Gastroesophageal sphincter (tissue), 4 donors: ENCODE measurements at regions not wholly inside any gene's neighbourhood (a gene's known extent, or its start where the extent isn't known, plus 50 kb on each side); places are given as distances from the start of the nearest gene placed in this dataset.

Source experiments
- ATAC-seq: fragments of 150-250 bp; one replicate; pipeline ENCODE4 v1.9.1; 2016; ENCODE audit warnings: mild to moderate bottlenecking, moderate library complexity
- H3K27ac ChIP-seq, 4 donors: fragments of 200-600 bp; sonication (generic) in 3 of 4; 1 replicate in 3 of 4; 2 replicates in 1 of 4; pipeline ENCODE4 v1.5.1; 2016 to 2019
- H3K27me3 ChIP-seq: fragments of 200-600 bp; sonication (generic); one replicate; pipeline ENCODE4 v1.5.1; 2019
- H3K36me3 ChIP-seq, 2 donors: fragments of 200-600 bp; sonication (generic); one replicate each; pipeline ENCODE4 v1.5.1; 2019; ENCODE audit warnings: control low read depth in 1 of 2
- H3K4me1 ChIP-seq, 3 donors: fragments of 200-600 bp; sonication (generic); 1 replicate in 2 of 3; 2 replicates in 1 of 3; pipeline ENCODE4 v1.5.1; 2016 to 2019; ENCODE audit warnings: control low read depth in 2 of 3
- H3K4me3 ChIP-seq, 2 donors: fragments of 200-600 bp; sonication (generic); one replicate each; pipeline ENCODE4 v1.5.1; 2019; ENCODE audit warnings: mild to moderate bottlenecking in 1 of 2, moderate library complexity in 1 of 2
- H3K9me3 ChIP-seq, 3 donors: fragments of 200-600 bp; sonication (generic); one replicate each; pipeline ENCODE4 v1.5.1; 2017 to 2019; ENCODE audit warnings: control low read depth in 2 of 3
- EP300 ChIP-seq: sonication (generic); formaldehyde crosslinking; IDR thresholded peaks from one replicate; pipeline ENCODE4 v1.6.1; 2017; ENCODE audit warnings: antibody characterized with exemption, mild to moderate bottlenecking
- POLR2A ChIP-seq, 2 donors: fragments of 450-650 bp; IDR thresholded peaks; one replicate each; pipeline ENCODE4 v1.6.1; 2017; ENCODE audit warnings: antibody characterized with exemption in 2 of 2, mild to moderate bottlenecking in 2 of 2, moderate library complexity in 1 of 2
- POLR2AphosphoS5 ChIP-seq: sonication (generic); formaldehyde crosslinking; IDR thresholded peaks from one replicate; pipeline ENCODE4 v1.6.1; 2017; ENCODE audit warnings: antibody characterized with exemption
- WGBS, 2 donors: methylation state at CpG; one replicate each; pipeline ENCODE4 v1.1.5; 2018; ENCODE audit warnings: low coverage in 1 of 2; 5-methylcytosine and 5-hydroxymethylcytosine counted together
- TF ChIP-seq, protein P1 (sequence below), 4 experiments: fragments of 200-600 bp in 2 of 4; fragments of 450-650 bp in 2 of 4; sonication (generic) in 1 of 4; IDR thresholded peaks; one replicate each; pipeline ENCODE4 v1.5.1; 2017 to 2019; ENCODE audit warnings: antibody characterized with exemption in 4 of 4, mild to moderate bottlenecking in 2 of 4, moderate library complexity in 2 of 4

DNA sequence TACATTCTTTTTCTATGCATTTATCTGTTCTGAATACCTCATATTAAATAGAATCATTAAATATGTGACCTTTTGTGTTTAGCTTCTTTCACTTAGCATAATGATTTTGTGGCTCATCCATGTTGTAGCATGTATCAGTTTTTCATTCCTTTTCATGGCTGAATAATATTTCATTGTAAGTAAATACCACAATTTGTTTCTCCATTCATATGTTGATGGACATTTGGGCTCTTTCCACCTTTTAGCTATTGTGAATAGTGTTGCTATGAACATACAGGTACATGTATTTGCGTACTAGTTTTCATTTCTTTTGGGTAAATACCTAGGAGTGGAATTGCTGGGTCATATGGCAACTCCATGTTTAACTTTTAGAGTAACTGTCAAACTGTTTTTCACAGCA is 85.1 kb downstream of the GNL3L start:
- no peak for TF ChIP-seq POLR2AphosphoS5
- 89 to 100% methylated on average over 1 of the region's 1 CpG for WGBS, 2 donors
- ATAC-seq: no peak
- Histone ChIP-seq H3K27ac (no peak overlapping the region), H3K36me3 (no peaks in the 10 kb centered on the region), H3K9me3 (no peaks in the 10 kb centered on the region), H3K27me3 (no peaks in the 10 kb centered on the region), H3K4me3 (no peak overlapping the region), H3K4me1 (no peaks in the 10 kb centered on the region)

DNA sequence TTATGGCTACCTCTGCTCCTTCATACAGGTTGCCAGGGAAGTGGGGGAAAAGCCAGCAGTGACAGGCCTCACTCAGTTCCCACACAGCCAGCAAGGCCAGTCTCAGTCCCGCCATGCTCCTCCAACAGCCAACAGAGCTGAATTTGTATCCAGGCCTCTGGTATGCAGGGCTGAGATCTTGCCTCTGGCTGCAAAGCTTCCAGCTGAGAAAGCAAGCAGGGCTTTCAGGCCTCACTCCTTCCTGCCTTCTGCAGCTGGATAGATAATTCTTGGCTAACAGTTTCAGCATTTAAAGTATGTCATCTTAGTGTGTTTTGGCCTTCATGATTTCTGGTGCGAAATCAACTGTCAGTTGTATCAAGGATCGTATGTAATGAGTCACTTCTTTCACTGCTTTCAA is 103.6 kb downstream of the GNL3L start:
- no peak for ATAC-seq
- Histone ChIP-seq H3K9me3 (no peaks in the 10 kb centered on the region), H3K27me3 (no peaks in the 10 kb centered on the region), H3K36me3 (no peaks in the 10 kb centered on the region), H3K4me1 (no peaks in the 10 kb centered on the region), H3K27ac (no peak overlapping the region), H3K4me3 (no peak overlapping the region)
- TF ChIP-seq, protein P1, sequence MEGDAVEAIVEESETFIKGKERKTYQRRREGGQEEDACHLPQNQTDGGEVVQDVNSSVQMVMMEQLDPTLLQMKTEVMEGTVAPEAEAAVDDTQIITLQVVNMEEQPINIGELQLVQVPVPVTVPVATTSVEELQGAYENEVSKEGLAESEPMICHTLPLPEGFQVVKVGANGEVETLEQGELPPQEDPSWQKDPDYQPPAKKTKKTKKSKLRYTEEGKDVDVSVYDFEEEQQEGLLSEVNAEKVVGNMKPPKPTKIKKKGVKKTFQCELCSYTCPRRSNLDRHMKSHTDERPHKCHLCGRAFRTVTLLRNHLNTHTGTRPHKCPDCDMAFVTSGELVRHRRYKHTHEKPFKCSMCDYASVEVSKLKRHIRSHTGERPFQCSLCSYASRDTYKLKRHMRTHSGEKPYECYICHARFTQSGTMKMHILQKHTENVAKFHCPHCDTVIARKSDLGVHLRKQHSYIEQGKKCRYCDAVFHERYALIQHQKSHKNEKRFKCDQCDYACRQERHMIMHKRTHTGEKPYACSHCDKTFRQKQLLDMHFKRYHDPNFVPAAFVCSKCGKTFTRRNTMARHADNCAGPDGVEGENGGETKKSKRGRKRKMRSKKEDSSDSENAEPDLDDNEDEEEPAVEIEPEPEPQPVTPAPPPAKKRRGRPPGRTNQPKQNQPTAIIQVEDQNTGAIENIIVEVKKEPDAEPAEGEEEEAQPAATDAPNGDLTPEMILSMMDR (IDR thresholded peaks at IDR 0.05): no peak
- 56 to 82% methylated on average over 2 of the region's 3 CpGs for WGBS, 2 donors

DNA sequence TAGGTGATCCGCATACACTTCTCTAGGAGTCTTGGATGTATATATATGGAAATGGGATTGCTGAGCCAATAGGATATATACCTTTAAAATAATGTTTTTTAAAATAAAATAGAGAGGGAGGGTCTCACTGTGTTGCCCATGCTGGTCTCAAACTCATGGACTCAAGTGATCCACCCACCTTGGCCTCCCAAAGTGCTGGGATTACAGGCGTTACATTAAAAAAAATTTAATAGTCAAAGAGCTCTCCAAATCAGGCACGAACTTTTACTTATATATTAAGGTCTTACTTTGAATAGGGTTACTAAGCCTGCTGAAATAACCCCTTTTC is 109.0 kb downstream of the GNL3L start:
- no peak for ATAC-seq
- 0 to 55% methylated on average over 2 to 3 of the region's 3 CpGs for WGBS, 2 donors
- Histone ChIP-seq H3K27me3 (no peaks in the 10 kb centered on the region), H3K27ac (peak overlapping the region; percentile 85 to 97 (median 88)), H3K36me3 (no peaks in the 10 kb centered on the region), H3K9me3 (no peaks in the 10 kb centered on the region), H3K4me1 (peaks cover 0 to 4% (median 0%) of the 10 kb centered on the region in 3 donors), H3K4me3 (peak overlapping the region; percentile 53 to 77)
- TF ChIP-seq, protein P1 (IDR thresholded peaks at IDR 0.05): no peak
- TF ChIP-seq POLR2A (IDR thresholded peaks at IDR 0.05): no peak
- TF ChIP-seq EP300: no peak
- no peak for TF ChIP-seq POLR2AphosphoS5

DNA sequence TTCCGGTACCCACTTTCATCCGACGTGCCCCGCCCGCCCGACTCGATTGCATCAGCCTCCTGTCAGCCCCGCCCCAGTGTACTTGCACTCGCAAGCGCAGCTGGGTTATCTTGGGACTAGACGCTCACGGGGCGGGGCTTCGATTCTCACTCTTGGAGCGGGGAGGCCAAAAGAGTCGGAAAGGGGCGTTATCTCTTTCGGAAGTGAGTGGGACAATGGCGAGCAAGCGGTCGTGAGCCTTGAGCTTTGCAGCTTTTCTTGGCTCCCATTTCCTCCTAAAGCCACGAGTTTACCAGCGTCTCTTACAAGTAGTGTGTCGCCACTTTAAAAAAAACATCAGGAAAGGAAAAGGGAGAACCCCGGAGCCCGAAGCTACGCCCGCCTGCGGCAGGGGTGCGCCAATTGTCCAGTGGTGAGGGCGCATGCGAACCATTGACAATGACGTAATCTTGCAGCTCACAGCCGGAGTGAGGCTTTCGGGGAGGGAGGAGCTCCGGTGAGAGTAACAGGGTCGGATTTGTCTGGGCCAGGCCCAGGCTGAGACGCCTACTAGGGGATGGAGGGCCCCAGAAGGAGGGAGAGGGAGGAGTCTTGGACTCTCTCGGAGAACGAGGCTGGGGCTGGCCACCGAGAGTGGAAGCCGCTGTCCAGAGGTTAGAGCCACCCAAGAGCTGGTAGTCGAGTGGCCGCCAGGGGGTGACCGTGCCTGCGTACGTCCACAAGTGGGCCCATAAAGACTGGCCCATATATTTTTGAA is 109.5 kb downstream of the GNL3L start:
- TF ChIP-seq POLR2AphosphoS5 (peak; percentile 47), POLR2A (IDR thresholded peaks at IDR 0.05) (peak in 1 of 2 donors; percentile 6), EP300 (no peak)
- TF ChIP-seq, protein P1 (IDR thresholded peaks at IDR 0.05): peak; percentile 34 to 74 (median 64)
- peak overlapping the region; percentile 85 to 97 (median 88) for H3K27ac ChIP-seq
- H3K36me3 ChIP-seq: no peaks in the 10 kb centered on the region
- 0 to 47% methylated on average over 3 to 9 of the region's 47 CpGs for WGBS, 2 donors
- no peaks in the 10 kb centered on the region for H3K9me3 ChIP-seq
- H3K4me1 ChIP-seq: peaks cover 0 to 4% (median 0%) of the 10 kb centered on the region in 3 donors
- ATAC-seq: peak; percentile 95
- no peaks in the 10 kb centered on the region for H3K27me3 ChIP-seq
- peak overlapping the region; percentile 53 to 77 for H3K4me3 ChIP-seq

GRCh38 chrX:54640103-54640690 is 110.2 kb downstream of the GNL3L start:
- Histone ChIP-seq H3K4me3 (peak overlapping the region; percentile 23 to 53), H3K4me1 (peaks cover 0 to 4% (median 0%) of the 10 kb centered on the region in 3 donors)
- WGBS, 2 donors: 22 to 64% methylated on average over 4 to 5 of the region's 6 CpGs

More at GRCh38 chrX:54640103-54640690, 110.2 kb downstream of the GNL3L start:
- Histone ChIP-seq H3K27ac (peak overlapping the region; percentile 85 to 97 (median 88)), H3K36me3 (no peaks in the 10 kb centered on the region), H3K27me3 (no peaks in the 10 kb centered on the region), H3K9me3 (no peaks in the 10 kb centered on the region)
- no peak for ATAC-seq
- no peak for TF ChIP-seq POLR2A (IDR thresholded peaks at IDR 0.05)
- TF ChIP-seq, protein P1 (IDR thresholded peaks at IDR 0.05): no peak
- no peak for TF ChIP-seq POLR2AphosphoS5
- no peak for TF ChIP-seq EP300
